ENCODE measurements at regions not wholly inside any gene's neighbourhood (a gene's known extent, or its start where the extent isn't known, plus 50 kb on each side); places are given as distances from the start of the nearest gene placed in this dataset.

GRCh38 chr21:28743723-28744122 is 249.0 kb downstream of the LTN1 start:
- Mint-ChIP-seq H3K4me3 (no peak overlapping the region), H3K9me3 (no peaks in the 10 kb centered on the region), H3K27ac (no peak overlapping the region), H3K27me3 (ENCODE audit: low read depth) (peaks cover 4% of the 10 kb centered on the region), H3K36me3 (ENCODE audit: low read depth) (peaks cover 1% of the 10 kb centered on the region), H3K4me1 (ENCODE audit: low read depth) (no peaks in the 10 kb centered on the region)
- CTCF ChIA-PET: interaction anchor here (0.6 to 8.4 kb wide), 3 partner anchors 96 to 227 kb away, joined by 3 to 137 read pairs (median 5); no protein-coding TSS in a partner anchor
- no peak for DNase-seq
- intact Hi-C loops (cut with micrococcal nuclease): loop anchor here (2.0 to 10.0 kb wide), 3 partner anchors 49 to 689 kb away; no protein-coding TSS in a partner anchor

- H3K4me3 Mint-ChIP-seq: no peak overlapping the region
- CTCF ChIA-PET: interaction anchor here (2.1 to 8.4 kb wide), 2 partner anchors 141 to 226 kb away, joined by 5 to 137 read pairs; no protein-coding TSS in a partner anchor
- no peaks in the 10 kb centered on the region for H3K4me1 Mint-ChIP-seq (ENCODE audit: low read depth)
- H3K36me3 Mint-ChIP-seq (ENCODE audit: low read depth): peaks cover 1% of the 10 kb centered on the region
- no peaks in the 10 kb centered on the region for H3K9me3 Mint-ChIP-seq
- intact Hi-C loops (cut with micrococcal nuclease): loop anchor here (10.0 kb wide), 1 partner anchor 688 kb away; no protein-coding TSS in a partner anchor
- no peak for DNase-seq
- H3K27me3 Mint-ChIP-seq (ENCODE audit: low read depth): peaks cover 4% of the 10 kb centered on the region
- H3K27ac Mint-ChIP-seq: no peak overlapping the region
These were observed 250.2 kb downstream of the LTN1 start for GRCh38 chr21:28742527-28742926.

GRCh38 chr21:28740125-28740524 is 252.6 kb downstream of the LTN1 start:
- Mint-ChIP-seq H3K27ac (no peak overlapping the region), H3K4me3 (no peak overlapping the region), H3K36me3 (ENCODE audit: low read depth) (peaks cover 1% of the 10 kb centered on the region), H3K27me3 (ENCODE audit: low read depth) (peaks cover 4% of the 10 kb centered on the region), H3K9me3 (no peaks in the 10 kb centered on the region), H3K4me1 (ENCODE audit: low read depth) (no peaks in the 10 kb centered on the region)
- intact Hi-C loops (cut with micrococcal nuclease): loop anchor here (10.0 kb wide), 1 partner anchor 685 kb away; no protein-coding TSS in a partner anchor
- DNase-seq: no peak
- CTCF ChIA-PET: interaction anchor here (1.5 kb wide), 1 partner anchor 10 kb away, joined by 4 read pairs; no protein-coding TSS in a partner anchor

- Mint-ChIP-seq H3K9me3 (no peaks in the 10 kb centered on the region), H3K27me3 (ENCODE audit: low read depth) (peaks cover 4% of the 10 kb centered on the region), H3K4me3 (no peak overlapping the region), H3K4me1 (ENCODE audit: low read depth) (no peaks in the 10 kb centered on the region), H3K27ac (no peak overlapping the region), H3K36me3 (ENCODE audit: low read depth) (peaks cover 1% of the 10 kb centered on the region)
- intact Hi-C loops (cut with micrococcal nuclease): no loop called here
- CTCF ChIA-PET: no interaction called here
- no peak for DNase-seq
These were observed 253.8 kb downstream of the LTN1 start for GRCh38 chr21:28738882-28739281.

- Mint-ChIP-seq H3K36me3 (ENCODE audit: low read depth) (peaks cover under 1% of the 10 kb centered on the region), H3K4me3 (no peak overlapping the region), H3K27me3 (ENCODE audit: low read depth) (peaks cover 1% of the 10 kb centered on the region), H3K4me1 (ENCODE audit: low read depth) (no peaks in the 10 kb centered on the region), H3K27ac (no peak overlapping the region), H3K9me3 (no peaks in the 10 kb centered on the region)
- CTCF ChIA-PET: interaction anchor here (4.3 kb wide), 1 partner anchor 7 kb away, joined by 39 read pairs; no protein-coding TSS in a partner anchor
- DNase-seq: no peak
- intact Hi-C loops (cut with micrococcal nuclease): no loop called here
These were observed 254.3 kb downstream of the LTN1 start for GRCh38 chr21:28738420-28738704.

GRCh38 chr21:28737674-28738419 is 254.8 kb downstream of the LTN1 start:
- Mint-ChIP-seq H3K4me3 (no peak overlapping the region), H3K27me3 (ENCODE audit: low read depth) (no peaks in the 10 kb centered on the region), H3K9me3 (no peaks in the 10 kb centered on the region), H3K36me3 (ENCODE audit: low read depth) (no peaks in the 10 kb centered on the region), H3K27ac (no peak overlapping the region), H3K4me1 (ENCODE audit: low read depth) (no peaks in the 10 kb centered on the region)
- CTCF ChIA-PET: interaction anchor here (4.3 kb wide), 1 partner anchor 8 kb away, joined by 39 read pairs; no protein-coding TSS in a partner anchor
- no peak for DNase-seq
- intact Hi-C loops (cut with micrococcal nuclease): no loop called here

GRCh38 chr21:28734522-28735175 is 258.0 kb downstream of the LTN1 start:
- intact Hi-C loops (cut with micrococcal nuclease): no loop called here
- no peaks in the 10 kb centered on the region for H3K36me3 Mint-ChIP-seq (ENCODE audit: low read depth)
- no peaks in the 10 kb centered on the region for H3K9me3 Mint-ChIP-seq
- H3K27me3 Mint-ChIP-seq (ENCODE audit: low read depth): no peaks in the 10 kb centered on the region
- CTCF ChIA-PET: interaction anchor here (4.3 kb wide), 1 partner anchor 11 kb away, joined by 39 read pairs; no protein-coding TSS in a partner anchor
- H3K4me3 Mint-ChIP-seq: no peak overlapping the region
- no peaks in the 10 kb centered on the region for H3K4me1 Mint-ChIP-seq (ENCODE audit: low read depth)
- DNase-seq: no peak
- H3K27ac Mint-ChIP-seq: no peak overlapping the region

GRCh38 chr21:28731700-28732321 is 260.9 kb downstream of the LTN1 start:
- no peaks in the 10 kb centered on the region for H3K27me3 Mint-ChIP-seq (ENCODE audit: low read depth)
- no peak overlapping the region for H3K27ac Mint-ChIP-seq
- H3K4me3 Mint-ChIP-seq: no peak overlapping the region
- DNase-seq: no peak
- H3K4me1 Mint-ChIP-seq (ENCODE audit: low read depth): no peaks in the 10 kb centered on the region
- H3K9me3 Mint-ChIP-seq: no peaks in the 10 kb centered on the region
- intact Hi-C loops (cut with micrococcal nuclease): no loop called here
- CTCF ChIA-PET: no interaction called here
- no peaks in the 10 kb centered on the region for H3K36me3 Mint-ChIP-seq (ENCODE audit: low read depth)

- intact Hi-C loops (cut with micrococcal nuclease): no loop called here
- CTCF ChIA-PET: interaction anchor here (0.7 kb wide), 1 partner anchor 1259 kb away, joined by 3 read pairs; no protein-coding TSS in a partner anchor
These were observed 262.8 kb downstream of the LTN1 start for GRCh38 chr21:28729887-28730286.

GRCh38 chr21:28727809-28728208 is 264.9 kb downstream of the LTN1 start:
- DNase-seq: no peak
- H3K36me3 Mint-ChIP-seq (ENCODE audit: low read depth): peaks cover 2% of the 10 kb centered on the region
- H3K4me1 Mint-ChIP-seq (ENCODE audit: low read depth): no peaks in the 10 kb centered on the region
- no peak overlapping the region for H3K4me3 Mint-ChIP-seq
- no peaks in the 10 kb centered on the region for H3K9me3 Mint-ChIP-seq
- H3K27ac Mint-ChIP-seq: no peak overlapping the region
- intact Hi-C loops (cut with micrococcal nuclease): no loop called here
- CTCF ChIA-PET: interaction anchor here (0.9 kb wide), 1 partner anchor 18 kb away, joined by 3 read pairs; no protein-coding TSS in a partner anchor
- no peaks in the 10 kb centered on the region for H3K27me3 Mint-ChIP-seq (ENCODE audit: low read depth)

More at GRCh38 chr21:28729887-28730286, 262.8 kb downstream of the LTN1 start:
- Mint-ChIP-seq H3K27ac (no peak overlapping the region), H3K9me3 (no peaks in the 10 kb centered on the region), H3K4me1 (ENCODE audit: low read depth) (no peaks in the 10 kb centered on the region), H3K36me3 (ENCODE audit: low read depth) (no peaks in the 10 kb centered on the region), H3K27me3 (ENCODE audit: low read depth) (no peaks in the 10 kb centered on the region), H3K4me3 (no peak overlapping the region)
- no peak for DNase-seq

GRCh38 chr21:28725396-28725795 is 267.3 kb downstream of the LTN1 start:
- H3K4me3 Mint-ChIP-seq: no peak overlapping the region
- CTCF ChIA-PET: no interaction called here
- H3K36me3 Mint-ChIP-seq (ENCODE audit: low read depth): peaks cover 2% of the 10 kb centered on the region
- H3K27ac Mint-ChIP-seq: no peak overlapping the region
- H3K4me1 Mint-ChIP-seq (ENCODE audit: low read depth): no peaks in the 10 kb centered on the region
- H3K9me3 Mint-ChIP-seq: no peaks in the 10 kb centered on the region
- intact Hi-C loops (cut with micrococcal nuclease): no loop called here
- no peaks in the 10 kb centered on the region for H3K27me3 Mint-ChIP-seq (ENCODE audit: low read depth)
- no peak for DNase-seq

GRCh38 chr21:28723646-28724045 is 269.0 kb downstream of the LTN1 start:
- intact Hi-C loops (cut with micrococcal nuclease): no loop called here
- H3K9me3 Mint-ChIP-seq: no peaks in the 10 kb centered on the region
- CTCF ChIA-PET: no interaction called here
- no peak for DNase-seq
- no peak overlapping the region for H3K4me3 Mint-ChIP-seq
- H3K27ac Mint-ChIP-seq: no peak overlapping the region
- H3K36me3 Mint-ChIP-seq (ENCODE audit: low read depth): peaks cover 2% of the 10 kb centered on the region
- H3K4me1 Mint-ChIP-seq (ENCODE audit: low read depth): no peaks in the 10 kb centered on the region
- no peaks in the 10 kb centered on the region for H3K27me3 Mint-ChIP-seq (ENCODE audit: low read depth)

Data from activated naive CD4-positive, alpha-beta T cell treated with anti-CD3 and anti-CD28 coated beads for 36 hours (primary cell).